HG02759 (cell line): ENCODE measurements at regions not wholly inside any gene's neighbourhood (a gene's known extent, or its start where the extent isn't known, plus 50 kb on each side); places are given as distances from the start of the nearest gene placed in this dataset.
"Not testable (repeated sequence)": the region's sequence is repeated elsewhere in the genome, so short reads cannot be mapped to it uniquely, and the experiment has no call there.

Experiments used
- ATAC-seq: cut with Tn5 transposase; IDR thresholded peaks from one replicate; pipeline ENCODE4 v1.9.1; 2021; ENCODE audit warnings: mild to moderate bottlenecking, moderate library complexity; ENCODE audit not compliant: unreplicated experiment

DNA sequence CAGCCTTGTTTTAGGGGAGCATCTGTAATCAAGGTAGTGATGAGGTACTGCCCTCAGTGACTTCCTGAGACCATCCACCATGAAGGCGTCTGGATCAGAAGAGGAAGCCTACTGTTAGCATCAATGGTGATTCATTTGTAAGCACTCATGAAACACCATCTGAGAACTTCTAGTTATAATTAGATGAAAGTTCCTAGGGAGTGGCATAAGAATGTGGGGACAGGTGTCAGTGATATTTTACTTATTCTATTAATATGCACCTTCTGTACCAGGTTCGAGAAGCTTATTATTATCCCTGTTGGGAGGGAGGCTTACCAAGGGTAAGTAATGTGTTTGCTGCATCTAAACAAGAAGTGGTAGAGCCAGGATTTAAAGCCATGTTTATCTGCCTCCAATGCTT lies 295.8 kb upstream of the TBL1XR1 start:
- ATAC-seq: no peak

DNA sequence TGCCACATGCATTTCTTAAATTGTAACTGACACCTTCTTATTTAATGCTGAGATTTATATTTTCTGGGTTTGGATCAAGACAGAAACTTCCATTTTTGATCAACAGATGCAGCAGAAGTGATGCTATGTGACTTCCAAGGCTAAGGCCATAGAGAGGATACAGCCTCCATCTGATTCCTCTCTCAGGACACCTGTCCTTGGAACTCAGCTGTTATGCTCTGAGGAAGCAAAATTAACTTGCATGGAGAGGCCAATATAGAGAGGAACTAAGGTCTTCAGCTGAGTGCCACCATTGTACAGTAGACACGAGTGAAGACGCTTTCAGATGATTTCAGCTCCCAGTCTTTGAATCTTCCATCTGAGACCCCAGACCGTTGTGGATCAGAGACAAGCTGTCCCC lies 296.9 kb upstream of the TBL1XR1 start:
- no peak for ATAC-seq

DNA sequence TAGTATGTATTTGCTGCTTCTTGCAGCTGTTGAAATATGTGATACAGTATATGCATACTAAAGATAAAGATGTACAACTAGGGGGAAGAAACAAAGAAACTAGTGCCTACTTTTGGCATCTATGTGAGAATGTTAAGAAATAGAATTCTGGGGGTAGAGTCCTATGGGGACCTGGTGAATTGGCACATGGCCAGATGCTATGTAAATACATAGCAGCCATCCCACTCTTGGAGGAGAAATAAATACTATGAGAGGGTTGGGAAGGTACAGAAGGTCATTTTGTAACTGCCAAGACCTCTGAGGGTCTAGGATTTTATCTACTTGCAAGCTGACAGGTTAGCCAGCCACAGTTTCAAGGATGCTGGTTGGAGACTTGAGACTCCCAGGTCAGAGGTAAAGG lies 298.3 kb upstream of the TBL1XR1 start:
- ATAC-seq: no peak

DNA sequence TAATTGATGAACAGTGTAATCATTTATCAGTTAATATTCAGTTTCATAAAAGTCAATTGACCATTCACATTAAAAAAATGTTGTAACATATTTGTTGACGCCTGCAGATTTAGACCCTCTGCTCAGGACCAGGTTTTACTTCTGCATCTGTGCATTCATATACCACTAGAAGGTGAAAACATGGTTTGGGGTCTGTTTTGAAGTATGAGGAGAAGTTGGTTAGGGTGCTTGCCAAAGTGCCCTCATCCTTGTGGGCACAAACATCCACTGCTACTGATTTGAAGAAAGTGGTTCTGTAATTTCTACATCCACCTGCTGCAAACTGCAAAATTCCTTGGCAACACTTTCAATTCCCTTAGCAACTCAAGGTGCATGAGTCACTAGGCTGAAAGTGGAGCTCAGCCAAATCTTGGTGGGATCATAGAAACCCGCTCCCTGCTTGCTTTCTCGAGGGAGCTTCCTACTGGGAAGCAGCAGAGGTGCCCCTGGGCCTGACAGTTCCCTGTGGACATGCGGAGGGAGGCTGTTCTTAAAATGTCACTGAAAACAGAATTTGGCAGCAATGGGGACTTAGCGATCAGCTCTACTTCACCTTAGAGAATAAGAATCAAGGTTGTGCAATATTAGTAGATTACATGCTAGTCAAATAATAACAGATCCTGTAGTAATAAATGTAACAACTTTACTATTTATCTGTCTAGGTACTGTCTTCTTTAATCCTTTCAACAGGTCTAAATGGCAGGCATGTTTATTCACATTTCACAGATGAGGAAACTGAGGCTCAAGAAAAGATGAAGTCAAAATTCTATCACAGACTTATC lies 301.0 kb upstream of the TBL1XR1 start:
- ATAC-seq: no peak

- not testable (repeated sequence) for ATAC-seq
These were observed 301.8 kb upstream of the TBL1XR1 start for GRCh38 chr3:177499039-177499438.

DNA sequence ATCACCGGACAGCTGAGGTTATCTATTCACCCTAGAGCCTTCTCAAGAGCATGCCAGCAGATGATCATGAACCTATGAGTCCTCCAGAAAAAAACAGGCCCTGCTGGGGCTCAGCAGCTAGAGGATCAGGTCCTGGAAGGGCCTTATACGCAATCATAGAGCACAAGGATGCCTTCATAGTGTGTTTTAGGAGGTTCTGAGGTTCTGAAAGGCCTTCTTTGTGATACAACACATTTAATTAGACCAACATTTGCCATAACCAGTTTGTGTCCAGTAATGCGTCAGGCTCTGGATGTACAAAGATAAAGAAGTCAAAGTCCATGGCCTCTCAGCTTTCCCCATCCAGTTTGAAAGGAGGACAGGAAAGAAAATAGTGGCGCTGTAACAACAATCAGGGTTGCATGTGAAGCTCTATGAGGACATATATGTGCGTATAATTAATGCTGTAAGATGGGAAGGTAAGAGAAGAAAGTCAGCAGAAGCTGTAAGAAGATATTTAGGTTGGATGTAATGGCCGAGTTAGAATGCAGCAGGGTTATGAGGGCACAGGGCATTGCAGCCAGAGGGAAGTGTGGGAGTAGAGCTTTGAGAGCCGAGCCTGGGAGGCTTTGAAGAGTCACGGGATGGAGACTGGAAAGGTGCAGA lies 302.6 kb upstream of the TBL1XR1 start:
- no peak for ATAC-seq

DNA sequence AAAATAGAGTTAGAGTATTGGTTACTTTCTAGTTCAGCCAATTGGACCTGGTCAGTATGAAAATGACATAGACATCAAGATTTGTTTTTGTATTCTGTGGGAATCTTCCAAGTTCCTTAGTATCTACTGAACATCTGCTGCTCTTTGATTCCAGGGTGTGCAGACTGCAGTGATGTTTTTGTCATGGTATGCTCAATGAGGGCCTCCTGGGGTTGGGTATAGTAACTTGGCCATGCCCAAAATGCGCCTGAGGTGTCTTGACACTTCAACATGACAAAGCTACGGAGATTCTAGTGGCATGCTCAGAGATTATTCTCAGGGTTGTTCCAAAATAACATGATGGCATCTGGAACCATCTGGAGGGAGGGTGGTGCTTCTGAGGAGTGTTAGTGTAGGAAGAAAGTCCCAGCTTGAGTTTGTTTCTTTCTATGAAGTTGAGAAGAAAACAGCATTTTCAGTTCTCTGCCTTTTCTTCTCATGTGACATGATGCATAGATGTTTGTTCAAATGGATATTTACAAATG lies 313.5 kb upstream of the TBL1XR1 start:
- ATAC-seq: no peak

- ATAC-seq: no peak
These were observed 315.9 kb upstream of the TBL1XR1 start for GRCh38 chr3:177512945-177513814.

DNA sequence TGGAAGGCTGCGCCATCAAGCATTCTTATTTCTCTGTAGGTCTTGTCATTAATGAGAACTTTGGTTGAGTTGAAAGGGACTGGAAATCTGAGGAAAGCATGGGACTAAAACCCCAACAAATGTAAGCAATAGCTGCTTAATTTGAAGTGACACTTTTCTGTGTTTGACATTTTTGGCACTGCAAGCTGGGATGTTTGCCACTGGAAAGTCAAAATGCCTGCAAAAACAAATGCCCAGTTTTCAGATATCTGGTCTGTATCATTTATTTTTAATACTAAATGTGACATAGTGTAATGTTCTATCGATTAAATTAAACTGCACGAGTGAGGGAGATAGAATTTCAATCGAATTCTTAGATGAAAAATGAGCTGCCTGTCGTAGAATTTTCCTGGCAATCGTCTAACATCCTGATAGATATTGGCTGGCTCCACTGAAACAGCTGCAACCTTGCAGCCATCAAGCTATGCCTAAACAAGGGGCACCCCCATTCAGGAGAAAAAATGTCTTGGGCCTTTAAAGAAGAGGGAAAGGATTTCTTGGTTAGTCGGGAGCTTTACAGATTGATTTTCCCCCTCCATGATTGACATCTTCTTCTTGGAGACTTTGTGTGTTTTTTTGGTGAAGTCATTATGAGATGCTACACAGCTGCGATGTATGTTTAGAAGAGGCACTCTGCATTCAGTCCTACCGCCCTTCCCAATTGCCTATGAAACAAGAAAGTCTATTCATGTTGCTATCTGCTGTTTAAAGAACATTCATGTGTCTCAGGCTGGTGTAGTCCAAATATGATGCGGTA lies 316.7 kb upstream of the TBL1XR1 start:
- no peak for ATAC-seq

DNA sequence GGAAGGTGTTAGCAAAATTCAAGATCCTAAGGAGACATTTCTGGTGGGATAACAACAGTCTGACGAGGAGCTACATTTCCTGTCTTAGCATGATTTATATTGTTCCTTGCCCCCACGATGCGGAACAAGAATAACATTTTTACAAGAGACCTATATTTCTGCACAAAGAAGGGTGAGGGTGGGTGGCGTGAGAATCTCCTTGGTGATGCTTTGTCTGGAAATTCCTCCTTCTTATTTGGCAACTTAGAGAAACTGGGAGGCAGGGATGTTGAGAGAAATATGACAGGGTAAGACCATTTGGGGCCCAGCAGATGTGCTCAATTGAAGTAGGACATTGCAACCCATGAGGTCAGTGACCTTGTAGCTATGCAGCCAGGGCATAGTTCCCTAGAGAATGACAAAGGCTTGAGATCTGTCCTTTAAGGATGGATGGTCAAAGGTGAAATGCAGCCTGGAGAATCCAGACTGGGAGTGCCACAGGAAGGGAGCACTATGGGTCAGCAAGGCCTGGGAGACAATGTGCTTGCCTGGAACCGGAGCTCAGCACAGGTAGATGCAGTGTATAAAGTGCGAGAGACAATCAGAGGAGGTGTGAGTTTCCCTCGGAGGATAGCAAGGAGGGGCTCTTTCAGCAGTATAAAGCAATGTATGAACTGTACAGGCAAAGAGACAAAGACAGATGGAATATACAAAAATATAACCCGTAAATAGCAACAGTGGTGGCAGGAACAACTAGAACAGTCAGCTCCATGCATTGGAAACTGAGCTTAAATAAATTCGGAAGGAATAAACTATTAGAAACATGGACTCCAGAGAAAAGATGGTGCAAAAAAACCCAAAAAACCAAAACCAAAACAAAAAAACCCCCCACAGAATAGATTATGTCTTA lies 317.6 kb upstream of the TBL1XR1 start:
- no peak for ATAC-seq

- no peak for ATAC-seq
These were observed 318.5 kb upstream of the TBL1XR1 start for GRCh38 chr3:177515786-177516157.

GRCh38 chr3:177516158-177517011 lies 319.1 kb upstream of the TBL1XR1 start:
- ATAC-seq: no peak

GRCh38 chr3:177517906-177518305 lies 320.6 kb upstream of the TBL1XR1 start:
- no peak for ATAC-seq

DNA sequence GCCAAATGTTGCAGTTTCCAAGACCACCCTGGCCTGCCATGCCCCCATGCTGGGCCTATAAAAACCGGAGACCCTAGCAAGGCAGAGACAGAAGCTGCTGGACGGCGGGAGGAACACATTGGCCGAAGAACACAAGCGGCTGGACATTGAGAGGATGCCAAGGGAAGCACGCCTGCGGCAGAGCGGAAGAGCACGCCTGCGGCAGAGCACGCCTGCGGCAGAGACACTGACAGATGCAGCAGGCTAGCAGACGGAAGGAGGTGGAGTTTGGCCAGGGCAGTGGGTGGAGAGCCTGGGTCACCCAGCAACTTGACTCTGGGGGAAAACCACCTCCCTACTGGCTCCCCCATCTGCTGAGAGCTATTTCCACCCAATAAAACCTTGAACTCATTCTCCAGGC lies 322.3 kb upstream of the TBL1XR1 start:
- ATAC-seq: no peak

DNA sequence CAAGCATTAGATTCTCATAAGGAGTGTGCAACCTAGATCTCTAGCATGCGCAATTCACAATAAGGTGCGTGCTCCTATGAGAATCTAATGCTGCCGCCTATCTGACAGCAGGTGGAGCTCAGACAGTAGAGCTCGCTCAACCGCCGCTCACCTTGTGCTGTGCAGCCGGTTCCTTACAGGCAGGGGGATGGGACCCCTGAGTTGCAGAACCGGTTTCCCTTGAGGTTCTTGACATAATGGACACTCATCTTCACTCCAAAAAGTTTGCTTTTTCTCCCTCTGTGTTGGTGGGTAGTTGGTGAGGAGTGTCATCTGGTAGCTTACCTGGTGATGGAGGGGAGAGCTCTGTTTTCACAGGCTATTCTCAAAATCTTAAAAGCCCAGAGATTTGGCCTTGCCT lies 324.0 kb upstream of the TBL1XR1 start:
- no peak for ATAC-seq

DNA sequence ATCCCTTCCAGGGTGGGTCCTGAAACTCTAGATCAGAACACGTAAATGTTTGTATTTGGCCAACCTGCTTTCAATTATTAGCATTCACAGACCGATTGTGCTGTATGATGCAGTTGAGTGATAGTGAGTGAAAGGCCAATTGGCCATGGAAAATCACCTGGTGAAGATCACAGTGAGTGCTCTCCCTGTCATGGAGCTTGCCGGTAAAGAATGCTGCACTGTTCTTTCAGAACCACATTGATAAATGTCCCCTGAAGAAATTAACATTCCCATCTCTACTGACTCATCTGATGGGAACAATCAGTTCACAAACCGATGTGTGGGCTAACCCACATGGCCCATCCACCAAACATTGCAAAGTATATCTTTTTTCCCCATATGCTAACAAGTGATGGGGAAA lies 324.8 kb upstream of the TBL1XR1 start:
- no peak for ATAC-seq

DNA sequence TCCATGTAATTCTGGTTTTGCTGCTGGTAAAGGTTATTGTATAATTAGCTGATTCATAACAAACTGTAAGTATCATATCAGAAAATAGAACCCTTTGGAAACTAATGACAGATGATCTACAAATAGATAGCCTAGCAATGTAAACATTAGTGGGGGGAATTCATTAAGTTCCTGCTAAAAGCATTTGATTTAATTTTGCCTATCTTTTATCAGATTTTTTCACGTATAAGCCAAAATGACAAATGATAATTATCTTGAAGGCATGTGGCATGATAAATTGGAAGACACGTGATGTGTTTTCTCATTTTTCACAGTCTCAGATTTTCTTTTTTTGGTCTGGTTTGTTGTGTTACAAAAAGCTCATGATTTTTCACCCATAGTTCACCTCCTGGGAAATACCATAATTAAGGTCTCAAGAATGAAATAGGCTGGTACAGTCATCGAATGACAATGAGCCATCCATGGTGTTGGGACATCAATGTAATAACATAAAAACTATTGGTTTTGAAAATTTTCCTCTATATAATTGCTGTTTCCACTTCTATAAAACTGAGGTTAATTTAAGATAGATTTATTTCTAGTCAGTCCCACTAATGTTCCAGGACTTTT lies 325.9 kb upstream of the TBL1XR1 start:
- no peak for ATAC-seq

GRCh38 chr3:177523872-177524438 lies 326.7 kb upstream of the TBL1XR1 start:
- no peak for ATAC-seq
